K562 (cell line): ENCODE measurements at regions not wholly inside any gene's neighbourhood (a gene's known extent, or its start where the extent isn't known, plus 50 kb on each side); places are given as distances from the start of the nearest gene placed in this dataset.

ENCODE experiments used
- ATAC-seq: fragments of 200-7000 bp; cut with Tn5 transposase; 3 replicates; pipeline ENCODE4 v1.9.1; 2020; ENCODE audit warnings: moderate library complexity
- BruUV-seq: library from RNA; stranded (reverse); fragments of 400-500 nt; replicated peaks from 2 replicates; lab custom pipeline; 2021; lab: Mats Ljungman, UMichigan
- CTCF ChIA-PET: fragments of 300-600 bp; formaldehyde crosslinking; extraction: SDS; loops from one replicate; lab custom pipeline; 2021; ENCODE audit warnings: low intra/inter-chr PET ratio; lab: Yijun Ruan, JAX
- POLR2A ChIA-PET: fragments of 300-600, 350-650 bp; sonication (Branson Sonifier 250); formaldehyde crosslinking; extraction: SDS; loops from one replicate; lab custom pipeline; 2021; ENCODE audit warnings: antibody characterized with exemption, inconsistent platforms; lab: Yijun Ruan, JAX
- DNase-seq, 4 experiments: peaks; one replicate each; pipeline versions ENCODE4 v3.0.0 to v3.0.0-alpha.2; 2011 to 2018; ENCODE audit warnings: low spot score in 3 of 4, mixed read lengths in 3 of 4; ENCODE audit errors: extremely low read depth in 1 of 4
- FAIRE-seq: peaks from 2 replicates; lab custom pipeline; 2011; peaks lifted over from hg19 to GRCh38; lab: Jason Lieb, UNC
- H2AFZ ChIP-seq: 2 replicates; pipeline ENCODE4 v1.6.0; 2011; ENCODE audit warnings: low read depth, low read length, control low read depth, inconsistent platforms
- H3K27ac ChIP-seq: fragments of 200-600 bp; 3 replicates; pipeline ENCODE4 v1.8.0; 2011; ENCODE audit warnings: low read depth, mild to moderate bottlenecking, control low read depth, inconsistent platforms, low read length, moderate library complexity, mixed read lengths; ENCODE audit errors: extremely low read depth
- H3K27me3 ChIP-seq, 2 experiments: fragments of 300-600 bp in 1 of 2; 2 replicates in 1 of 2; 3 replicates in 1 of 2; pipeline versions ENCODE4 v1.6.0 to v1.8.0; 2011; ENCODE audit warnings: inconsistent platforms in 2 of 2, low read length in 2 of 2, mild to moderate bottlenecking in 1 of 2, mixed read lengths in 1 of 2, moderate library complexity in 1 of 2; ENCODE audit not compliant: control insufficient read depth in 2 of 2, insufficient read depth in 2 of 2
- H3K36me3 ChIP-seq: fragments of 300-600 bp; 3 replicates; pipeline ENCODE4 v1.8.0; 2011; ENCODE audit warnings: mild to moderate bottlenecking, low read length, inconsistent platforms; ENCODE audit not compliant: control insufficient read depth, insufficient read depth
- H3K4me1 ChIP-seq, 2 experiments: fragments of 200-600 bp in 1 of 2; replicated peaks in 1 of 2; 2 replicates in 1 of 2; 3 replicates in 1 of 2; pipeline versions ENCODE4 v1.5.1 to v1.8.0; 2011; ENCODE audit warnings: inconsistent platforms in 2 of 2, low read length in 2 of 2, mild to moderate bottlenecking in 1 of 2, mixed read lengths in 1 of 2, moderate library complexity in 1 of 2; ENCODE audit not compliant: control insufficient read depth in 2 of 2, insufficient read depth in 2 of 2
- H3K4me2 ChIP-seq: 2 replicates; pipeline ENCODE4 v1.6.1; 2011; ENCODE audit warnings: low read length, control low read depth, inconsistent platforms, mixed read lengths; ENCODE audit not compliant: insufficient read depth
- H3K4me3 ChIP-seq: fragments of 200-600 bp; sonication (generic), shearing (Covaris generic); 2 replicates; pipeline ENCODE4 v1.5.1; 2016; ENCODE audit warnings: control low read depth, inconsistent platforms
- H3K79me2 ChIP-seq: fragments of 200-600 bp; 3 replicates; pipeline ENCODE4 v1.8.0; 2011; ENCODE audit warnings: low read length, inconsistent platforms; ENCODE audit not compliant: control insufficient read depth, insufficient read depth
- H3K9ac ChIP-seq, 2 experiments: 2 replicates each; pipeline versions ENCODE4 v1.6.0 to v1.6.1; 2011; ENCODE audit warnings: low read depth in 2 of 2, low read length in 2 of 2, control low read depth in 1 of 2, inconsistent platforms in 1 of 2, mild to moderate bottlenecking in 1 of 2, mixed read lengths in 1 of 2; ENCODE audit not compliant: insufficient read depth in 1 of 2
- H3K9me1 ChIP-seq: one replicate; pipeline ENCODE4 v1.6.0; 2011; ENCODE audit warnings: inconsistent platforms, mild to moderate bottlenecking, low read length, moderate library complexity; ENCODE audit not compliant: control insufficient read depth, insufficient read depth
- H3K9me3 ChIP-seq: replicated peaks from 2 replicates; pipeline ENCODE4 v1.5.1; 2011; ENCODE audit warnings: low read depth, low read length, inconsistent platforms; ENCODE audit not compliant: control insufficient read depth, insufficient read depth
- H4K20me1 ChIP-seq: replicated peaks from 2 replicates; pipeline ENCODE4 v1.6.1; 2011; ENCODE audit warnings: low read length, inconsistent platforms, mixed read lengths; ENCODE audit not compliant: control insufficient read depth, insufficient read depth
- FOXM1 ChIP-seq, 2 experiments: fragments of 450-650 bp in 1 of 2; sonication (generic) in 1 of 2; formaldehyde crosslinking in 1 of 2; IDR thresholded peaks; 2 replicates each; pipeline versions ENCODE4 v1.6.1 to v1.9.0; 2017 to 2022; ENCODE audit warnings: low read depth in 2 of 2, mild to moderate bottlenecking in 2 of 2, missing genetic modification reagents in 1 of 2, moderate library complexity in 1 of 2
- GATAD2B ChIP-seq: fragments of 450-650 bp; IDR thresholded peaks from 2 replicates; pipeline ENCODE4 v1.6.1; 2017; ENCODE audit warnings: mild to moderate bottlenecking, borderline replicate concordance
- GTF2F1 ChIP-seq: IDR thresholded peaks from 2 replicates; pipeline ENCODE4 v1.6.1; 2011; ENCODE audit warnings: low read depth, low read length, improper control_type of control experiment
- HDAC3 ChIP-seq: fragments of 450-650 bp; IDR thresholded peaks from 2 replicates; pipeline ENCODE4 v1.6.1; 2018; ENCODE audit warnings: borderline replicate concordance, mild to moderate bottlenecking, moderate library complexity; ENCODE audit not compliant: partially characterized antibody
- HDAC6 ChIP-seq: IDR thresholded peaks from 2 replicates; pipeline ENCODE4 v1.6.1; 2012; ENCODE audit warnings: low read depth, mild to moderate bottlenecking, control low read depth, inconsistent platforms, low read length, moderate library complexity
- ILF3 ChIP-seq: fragments of 450-650 bp; IDR thresholded peaks from 2 replicates; pipeline ENCODE4 v1.6.1; 2018; ENCODE audit warnings: antibody characterized with exemption, mild to moderate bottlenecking, moderate library complexity, borderline replicate concordance
- KAT2B ChIP-seq: IDR thresholded peaks from one replicate; pipeline ENCODE4 v1.6.1; 2012; ENCODE audit warnings: low read depth, mild to moderate bottlenecking, control low read depth, inconsistent platforms, low read length, moderate library complexity
- KHSRP ChIP-seq: fragments of 450-650 bp; IDR thresholded peaks from 2 replicates; pipeline ENCODE4 v1.6.1; 2017
- RFX7 ChIP-seq: fragments of 250-450 bp; sonication (Bioruptor Pico); IDR thresholded peaks from 2 replicates; pipeline ENCODE4 v1.5.1; 2021; ENCODE audit warnings: mild to moderate bottlenecking
- SRSF9 ChIP-seq: fragments of 200-400 bp; formaldehyde crosslinking; IDR thresholded peaks from 2 replicates; pipeline ENCODE4 v1.6.1; 2017; ENCODE audit warnings: low read depth, low read length, borderline replicate concordance
- TBP ChIP-seq: optimal IDR thresholded peaks from 2 replicates; pipeline ENCODE3; 2011; ENCODE audit warnings: low read depth, low read length, improper control_type of control experiment
- ZBTB7A ChIP-seq: IDR thresholded peaks from 2 replicates; pipeline ENCODE4 v1.6.1; 2011; ENCODE audit warnings: low read depth, mild to moderate bottlenecking, low read length, moderate library complexity, borderline replicate concordance; ENCODE audit not compliant: control insufficient read depth
- ZEB2 ChIP-seq: fragments of 450-650 bp; IDR thresholded peaks from 2 replicates; pipeline ENCODE4 v1.6.1; 2016
- ZFP36 ChIP-seq: fragments of 150-350 bp; IDR thresholded peaks from 2 replicates; pipeline ENCODE4 v1.6.1; 2018; ENCODE audit warnings: low read length, low read depth; ENCODE audit not compliant: partially characterized antibody
- ZNF324 ChIP-seq: fragments of 250-450 bp; sonication (Bioruptor Pico); IDR thresholded peaks from 2 replicates; pipeline ENCODE4 v1.4.0; 2020; ENCODE audit warnings: mild to moderate bottlenecking
- ZNF766 ChIP-seq: fragments of 200-800 bp; sonication (Bioruptor generic); conservative IDR thresholded peaks from 2 replicates; pipeline ENCODE4 v1.6.1; 2016; ENCODE audit warnings: missing genetic modification characterization, missing compliant biosample characterization
- WGBS: fragments of 100-300 bp; shearing (Covaris generic); methylation state at CpG from one replicate; pipeline ENCODE4 v1.1.6; 2016; ENCODE audit warnings: low coverage, mixed read lengths; ENCODE audit not compliant: insufficient coverage; ENCODE audit errors: missing lambda C conversion rate; 5-methylcytosine and 5-hydroxymethylcytosine counted together
- in situ Hi-C: fragments of 300-500 bp; cut with MboI; formaldehyde crosslinking; loops from 4 replicates; pipeline ENCODE4 v1.15.0; 2018; ENCODE audit warnings: inconsistent platforms, mixed read lengths
- intact Hi-C: fragments of 100-400 bp; cut with micrococcal nuclease; formaldehyde crosslinking; loops from 2 replicates; pipeline ENCODE4 v1.14.2; 2022
- TF ChIP-seq, protein P1 (sequence below): sonication (generic); formaldehyde crosslinking; IDR thresholded peaks from 2 replicates; pipeline ENCODE4 v1.8.0; 2022; ENCODE audit warnings: mild to moderate bottlenecking, missing genetic modification reagents
- TF ChIP-seq, protein P2 (sequence below): fragments of 250-450 bp; sonication (Bioruptor Pico); IDR thresholded peaks from 2 replicates; pipeline ENCODE4 v1.8.0; 2021; ENCODE audit warnings: moderate library complexity, mild to moderate bottlenecking, inconsistent platforms
- TF ChIP-seq, protein P3 (sequence below): fragments of 250-450 bp; sonication (Bioruptor Pico); IDR thresholded peaks from 2 replicates; pipeline ENCODE4 v1.4.0; 2020

DNA sequence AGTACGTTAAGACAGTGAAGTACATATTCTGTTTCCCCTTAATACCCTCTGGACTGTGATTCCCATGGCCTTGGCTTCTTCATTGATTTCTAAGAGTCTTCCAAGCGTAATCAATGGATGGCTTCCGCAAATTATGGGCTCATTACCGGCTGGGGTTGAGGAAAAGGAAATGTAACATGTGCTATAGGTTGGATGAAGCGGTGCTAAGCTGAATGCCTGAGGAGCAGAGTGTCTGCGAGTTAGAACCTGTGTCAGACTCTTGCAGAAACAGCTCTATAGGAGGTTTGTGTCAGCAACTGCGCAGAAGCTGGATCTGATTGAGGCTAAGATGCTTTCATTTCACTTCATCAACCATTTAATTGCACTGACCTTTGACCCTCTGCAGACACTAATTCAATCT is 114.3 kb upstream of the CDH18 start:
- no TSS peak for BruUV-seq
- DNase-seq: no peak
- H4K20me1 ChIP-seq: no peaks in the 10 kb centered on the region
- POLR2A ChIA-PET: no interaction called here
- 1% methylated on average over 7 of the region's 7 CpGs for WGBS
- TF ChIP-seq GATAD2B: no peak
- TF ChIP-seq HDAC3: no peak
- no peak for TF ChIP-seq ILF3
- TF ChIP-seq RFX7 (CRISPR knock-in tag): no peak
- no peak for TF ChIP-seq KAT2B
- no peak for TF ChIP-seq ZBTB7A
- TF ChIP-seq ZFP36: no peak
- TF ChIP-seq SRSF9: no peak
- no peak for TF ChIP-seq TBP
- no peak for TF ChIP-seq FOXM1 (IDR thresholded peaks at IDR 0.05; ENCODE audit: low read depth)
- TF ChIP-seq FOXM1 (CRISPR knock-in tag; IDR thresholded peaks at IDR 0.05; ENCODE audit: low read depth): no peak
- no peak for TF ChIP-seq ZNF324
- TF ChIP-seq HDAC6: no peak
- no peak for TF ChIP-seq ZNF766 (CRISPR knock-in tag)
- no peak for TF ChIP-seq ZEB2
- TF ChIP-seq, protein P1, sequence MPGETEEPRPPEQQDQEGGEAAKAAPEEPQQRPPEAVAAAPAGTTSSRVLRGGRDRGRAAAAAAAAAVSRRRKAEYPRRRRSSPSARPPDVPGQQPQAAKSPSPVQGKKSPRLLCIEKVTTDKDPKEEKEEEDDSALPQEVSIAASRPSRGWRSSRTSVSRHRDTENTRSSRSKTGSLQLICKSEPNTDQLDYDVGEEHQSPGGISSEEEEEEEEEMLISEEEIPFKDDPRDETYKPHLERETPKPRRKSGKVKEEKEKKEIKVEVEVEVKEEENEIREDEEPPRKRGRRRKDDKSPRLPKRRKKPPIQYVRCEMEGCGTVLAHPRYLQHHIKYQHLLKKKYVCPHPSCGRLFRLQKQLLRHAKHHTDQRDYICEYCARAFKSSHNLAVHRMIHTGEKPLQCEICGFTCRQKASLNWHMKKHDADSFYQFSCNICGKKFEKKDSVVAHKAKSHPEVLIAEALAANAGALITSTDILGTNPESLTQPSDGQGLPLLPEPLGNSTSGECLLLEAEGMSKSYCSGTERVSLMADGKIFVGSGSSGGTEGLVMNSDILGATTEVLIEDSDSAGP: no peak
- TF ChIP-seq, protein P2, sequence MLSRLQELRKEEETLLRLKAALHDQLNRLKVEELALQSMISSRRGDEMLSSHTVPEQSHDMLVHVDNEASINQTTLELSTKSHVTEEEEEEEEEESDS (CRISPR knock-in tag): no peak
- no peak for TF ChIP-seq KHSRP
- TF ChIP-seq, protein P3, sequence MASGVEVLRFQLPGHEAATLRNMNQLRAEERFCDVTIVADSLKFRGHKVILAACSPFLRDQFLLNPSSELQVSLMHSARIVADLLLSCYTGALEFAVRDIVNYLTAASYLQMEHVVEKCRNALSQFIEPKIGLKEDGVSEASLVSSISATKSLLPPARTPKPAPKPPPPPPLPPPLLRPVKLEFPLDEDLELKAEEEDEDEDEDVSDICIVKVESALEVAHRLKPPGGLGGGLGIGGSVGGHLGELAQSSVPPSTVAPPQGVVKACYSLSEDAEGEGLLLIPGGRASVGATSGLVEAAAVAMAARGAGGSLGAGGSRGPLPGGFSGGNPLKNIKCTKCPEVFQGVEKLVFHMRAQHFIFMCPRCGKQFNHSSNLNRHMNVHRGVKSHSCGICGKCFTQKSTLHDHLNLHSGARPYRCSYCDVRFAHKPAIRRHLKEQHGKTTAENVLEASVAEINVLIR: no peak
- TF ChIP-seq GTF2F1: no peak
- TF ChIP-seq, all 486 proteins: peak for 0
- H3K79me2 ChIP-seq: no peaks in the 10 kb centered on the region
- H3K9me3 ChIP-seq: no peaks in the 10 kb centered on the region
- CTCF ChIA-PET: no interaction called here
- no peaks in the 10 kb centered on the region for H3K27me3 ChIP-seq
- no peak overlapping the region for H3K4me2 ChIP-seq
- intact Hi-C loops: no loop called here
- FAIRE-seq: no peak
- H3K4me1 ChIP-seq: no peaks in the 10 kb centered on the region
- H3K9ac ChIP-seq: no peak overlapping the region
- no peaks in the 10 kb centered on the region for H3K9me1 ChIP-seq
- H3K27ac ChIP-seq: no peak overlapping the region
- no peak overlapping the region for H2AFZ ChIP-seq
- no peak for ATAC-seq
- no peak overlapping the region for H3K4me3 ChIP-seq
- no peaks in the 10 kb centered on the region for H3K36me3 ChIP-seq
- in situ Hi-C loops: no loop called here
